ENCODE measurements at regions not wholly inside any gene's neighbourhood (a gene's known extent, or its start where the extent isn't known, plus 50 kb on each side); places are given as distances from the start of the nearest gene placed in this dataset.

- TF ChIP-seq CTCF (IDR thresholded peaks at IDR 0.05): no peak
- TF ChIP-seq POLR2A (IDR thresholded peaks at IDR 0.05): no peak
Observed at GRCh38 chr18:25883091-25883490, 207.3 kb downstream of the SS18 start.
